NCI-H2029 (cell line): ENCODE measurements at regions not wholly inside any gene's neighbourhood (a gene's known extent, or its start where the extent isn't known, plus 50 kb on each side); places are given as distances from the start of the nearest gene placed in this dataset.

Experiments
- DNase-seq: peaks from one replicate; lab custom pipeline; 2025; lab: John Stamatoyannopoulos, UW

DNA sequence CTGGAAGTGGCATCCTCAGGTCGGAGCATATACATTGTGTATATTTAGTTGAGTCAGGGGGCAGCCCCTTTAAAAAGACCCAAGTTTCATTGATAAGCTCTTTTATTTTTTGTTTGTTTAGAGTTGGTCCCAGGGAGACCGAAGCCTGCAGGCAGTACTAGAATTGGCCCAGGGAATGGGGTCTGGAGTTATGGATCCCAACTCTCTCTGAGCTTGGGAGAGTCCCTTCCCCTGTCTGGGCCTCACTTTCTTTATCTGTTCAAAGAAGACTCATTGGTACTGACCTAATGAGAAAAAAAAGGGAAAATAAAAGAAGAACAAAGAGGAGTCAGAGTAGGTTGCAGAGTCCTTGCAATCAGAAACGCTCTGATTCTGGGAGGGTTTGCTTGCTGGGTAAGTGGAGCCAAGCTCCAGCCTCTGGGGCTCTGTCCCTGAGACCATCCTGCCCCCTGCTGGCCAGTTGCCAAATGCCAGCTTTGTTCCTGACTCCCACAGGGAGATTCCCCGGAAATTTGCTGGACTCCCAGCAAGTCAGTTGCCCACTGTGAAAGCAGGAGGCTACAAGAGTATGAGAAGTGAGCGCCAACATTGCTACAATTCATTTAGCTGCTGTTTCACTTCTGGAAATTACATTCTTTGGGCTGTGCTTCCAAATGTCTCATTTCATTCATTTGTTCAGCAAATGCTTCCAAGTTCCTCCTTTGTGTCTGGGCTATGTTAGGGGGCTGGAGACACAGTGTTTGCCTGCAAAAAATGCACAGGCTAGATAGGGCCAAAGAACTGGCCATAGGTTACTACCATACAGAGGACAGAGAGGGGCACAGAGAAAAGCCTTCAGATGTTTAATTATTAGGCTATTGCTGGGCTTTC is 156.2 kb downstream of the MELK start:
- peak; percentile 74 for DNase-seq

GRCh38 chr9:36729906-36730305 is 157.2 kb downstream of the MELK start:
- DNase-seq: no peak

GRCh38 chr9:36730414-36730813 is 157.7 kb downstream of the MELK start:
- no peak for DNase-seq

- DNase-seq: peak; percentile 85
These were observed 158.6 kb downstream of the MELK start for GRCh38 chr9:36731068-36731956.

DNA sequence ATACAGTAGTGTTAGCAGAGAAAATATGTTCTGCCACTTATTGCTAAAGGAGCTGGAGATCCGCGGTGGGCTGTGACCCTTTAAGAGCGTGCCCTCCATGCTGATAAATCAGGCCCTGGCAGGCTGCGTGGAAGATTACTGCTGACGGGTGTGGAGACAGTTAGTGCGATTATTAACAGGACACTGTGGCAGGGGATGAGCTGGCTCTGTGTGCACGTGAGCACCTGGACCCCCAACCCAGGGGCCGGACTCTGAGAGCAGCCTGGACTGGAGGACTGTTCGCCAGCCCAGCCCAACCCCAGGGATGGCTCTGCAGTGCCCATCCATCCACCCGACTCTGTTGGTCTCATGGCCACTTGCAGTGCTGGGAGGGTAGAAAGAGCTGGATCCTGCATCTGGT is 162.0 kb downstream of the MELK start:
- DNase-seq: no peak

- no peak for DNase-seq
These were observed 164.0 kb downstream of the MELK start for GRCh38 chr9:36736648-36737047.

- DNase-seq: no peak
These were observed 165.8 kb downstream of the MELK start for GRCh38 chr9:36738318-36738976.

DNA sequence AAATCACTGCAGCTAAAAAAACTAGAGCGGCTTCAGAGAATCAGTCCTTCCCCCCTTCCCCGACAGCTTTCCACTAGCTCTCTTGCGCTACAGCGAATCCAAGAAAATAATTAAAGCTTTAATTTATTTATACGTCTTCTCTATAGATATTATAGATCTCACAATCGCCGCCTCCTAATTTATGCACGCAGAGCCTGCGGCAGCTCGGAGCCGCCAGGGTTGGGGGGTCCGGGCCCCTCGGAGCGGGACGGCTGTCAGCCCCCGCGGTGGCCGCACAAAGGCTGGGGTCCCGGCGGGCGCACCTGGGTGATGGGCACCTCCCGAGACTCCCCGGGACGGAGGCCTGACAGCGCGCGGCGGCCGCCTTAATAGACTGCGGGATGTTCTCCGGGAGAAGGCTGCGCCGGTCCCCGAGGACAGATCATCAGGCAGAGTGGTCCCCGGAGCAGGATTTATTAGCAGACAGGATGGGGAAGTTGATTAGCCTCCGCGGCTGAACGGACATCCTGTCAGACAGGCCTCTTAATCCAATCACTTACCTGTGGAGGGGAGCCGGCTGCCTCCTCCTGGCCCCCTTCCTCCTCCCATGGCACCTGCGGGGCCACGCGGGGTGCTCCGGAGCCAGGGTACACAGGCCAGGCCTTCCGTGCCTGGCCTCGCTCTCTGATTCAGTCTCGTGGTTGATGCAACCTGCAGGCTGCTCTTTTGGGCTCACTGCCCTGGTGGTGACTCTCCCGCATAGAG is 166.8 kb downstream of the MELK start:
- DNase-seq: no peak

GRCh38 chr9:36742264-36742663 is 169.6 kb downstream of the MELK start:
- DNase-seq: no peak

- DNase-seq: no peak
These were observed 172.0 kb downstream of the MELK start for GRCh38 chr9:36744678-36745077.

GRCh38 chr9:36745977-36746376 is 173.3 kb downstream of the MELK start:
- DNase-seq: no peak

DNA sequence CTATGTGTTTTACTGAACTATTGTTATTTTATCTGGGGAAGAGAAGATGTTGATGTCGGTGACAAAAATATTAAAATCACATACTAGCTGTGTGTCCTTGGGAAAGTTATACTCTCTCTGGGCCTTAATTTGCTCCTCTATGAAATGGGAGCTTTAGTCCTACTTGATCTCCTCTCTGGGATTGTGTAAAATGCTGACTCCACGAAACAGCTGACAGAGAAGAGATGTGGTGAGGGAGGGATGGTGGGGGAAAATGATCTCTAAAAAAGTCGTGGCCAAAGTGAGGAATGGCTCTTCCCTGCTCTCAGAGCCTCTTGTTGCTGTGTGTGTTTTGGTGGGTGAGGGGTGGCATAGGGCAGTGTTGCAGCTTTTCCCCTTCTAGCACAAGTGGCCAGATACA is 173.7 kb downstream of the MELK start:
- DNase-seq: peak; percentile 38

- DNase-seq: no peak
These were observed 175.7 kb downstream of the MELK start for GRCh38 chr9:36748322-36748899.

DNA sequence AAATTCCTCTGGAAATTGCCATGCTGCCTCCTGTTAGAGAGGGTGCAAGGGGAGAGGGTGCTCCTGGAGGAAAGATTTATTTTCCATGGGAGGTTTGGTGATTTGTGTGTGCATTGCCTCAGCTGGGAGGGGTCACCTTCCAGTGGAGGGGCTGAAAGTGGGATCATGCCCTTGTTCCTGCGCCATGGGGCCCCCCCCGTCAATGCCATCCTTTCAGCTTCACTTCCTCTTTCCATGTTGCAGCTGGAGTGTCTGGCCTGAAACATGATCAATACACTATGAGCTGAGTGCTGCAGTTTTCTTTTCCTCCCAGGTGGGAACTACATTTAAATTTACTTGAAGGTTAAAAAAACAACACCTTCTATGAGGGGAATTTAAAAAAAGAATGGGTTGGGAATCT is 176.8 kb downstream of the MELK start:
- DNase-seq: no peak

GRCh38 chr9:36750630-36751029 is 177.9 kb downstream of the MELK start:
- no peak for DNase-seq

DNA sequence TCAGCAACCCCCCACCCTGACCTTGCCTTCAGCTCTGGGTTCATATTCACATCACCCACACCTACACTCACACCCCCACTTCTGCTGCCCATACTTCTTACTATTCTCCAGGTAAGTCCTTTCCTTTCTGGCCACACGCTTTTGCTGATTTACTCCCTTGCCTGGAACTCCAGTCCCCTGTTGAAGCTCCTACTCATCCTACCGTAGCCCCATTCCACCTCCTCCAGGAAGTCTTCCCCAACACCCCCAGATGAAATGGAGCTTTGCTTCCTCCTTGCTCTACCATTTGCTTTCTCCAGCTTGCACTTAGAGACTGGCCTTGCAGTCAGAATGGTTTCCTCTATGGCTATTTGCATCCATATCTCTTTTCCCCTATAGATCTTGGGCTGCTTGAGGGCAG is 182.3 kb downstream of the MELK start:
- no peak for DNase-seq

DNA sequence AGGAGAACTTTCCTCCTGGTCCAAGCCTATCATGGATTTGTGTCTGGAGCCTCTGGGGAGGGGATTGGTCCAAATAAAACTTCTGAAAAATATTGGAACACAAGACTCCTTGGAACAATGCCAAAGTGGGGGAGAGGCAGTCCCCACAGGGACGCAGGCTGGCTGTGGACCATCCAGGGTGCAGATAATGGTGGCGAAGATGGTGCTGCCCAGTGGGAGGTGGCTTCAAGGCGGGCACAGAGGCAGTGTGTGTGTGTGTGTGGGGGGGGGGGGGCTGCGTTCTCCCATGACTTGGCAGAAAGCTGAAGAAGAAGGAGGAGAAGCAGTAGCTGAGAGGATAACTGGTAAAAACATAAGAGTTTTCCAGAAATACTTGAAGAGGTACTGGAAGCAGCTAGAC is 186.4 kb downstream of the MELK start:
- DNase-seq: no peak

DNA sequence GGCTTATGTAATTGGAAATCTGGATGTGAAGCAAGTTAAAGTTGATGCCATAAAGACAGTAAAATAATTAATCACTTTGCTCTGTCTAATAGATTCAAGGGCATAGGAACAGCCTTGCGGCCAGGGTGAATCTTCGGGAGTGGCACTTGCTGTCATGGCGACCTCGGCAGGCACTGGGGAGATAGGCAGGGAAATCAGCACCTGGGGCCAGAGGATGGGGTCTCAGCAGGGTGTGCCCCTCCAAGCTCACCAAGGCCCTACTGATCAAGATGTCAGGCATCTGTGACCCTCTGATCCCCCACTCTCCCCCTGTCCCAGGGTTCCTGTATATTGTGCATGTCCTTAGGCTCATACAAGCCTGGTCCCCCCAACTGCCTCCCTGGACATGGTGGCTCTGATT is 187.3 kb downstream of the MELK start:
- DNase-seq: no peak

GRCh38 chr9:36760667-36761420 is 188.1 kb downstream of the MELK start:
- DNase-seq: no peak

DNA sequence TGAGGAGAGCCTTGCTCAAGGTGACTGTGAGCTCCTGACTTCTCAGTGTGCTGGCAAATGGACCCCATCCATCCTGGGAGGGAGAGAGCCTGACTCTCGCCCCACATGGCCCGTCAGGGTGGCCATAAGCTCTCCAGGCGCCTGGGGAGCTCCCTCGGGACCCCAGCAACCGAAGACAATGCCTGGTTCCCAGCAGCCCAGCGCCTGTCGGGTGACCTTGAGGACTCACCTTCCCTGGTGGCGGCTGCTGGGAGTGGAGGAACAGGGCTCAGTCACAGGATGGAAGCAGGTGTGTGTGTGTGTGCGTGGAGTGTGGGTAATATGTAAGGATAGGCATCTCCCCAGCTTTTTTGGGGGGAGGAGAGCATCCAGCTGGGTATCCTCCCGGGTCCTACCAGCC is 190.3 kb downstream of the MELK start:
- no peak for DNase-seq

DNA sequence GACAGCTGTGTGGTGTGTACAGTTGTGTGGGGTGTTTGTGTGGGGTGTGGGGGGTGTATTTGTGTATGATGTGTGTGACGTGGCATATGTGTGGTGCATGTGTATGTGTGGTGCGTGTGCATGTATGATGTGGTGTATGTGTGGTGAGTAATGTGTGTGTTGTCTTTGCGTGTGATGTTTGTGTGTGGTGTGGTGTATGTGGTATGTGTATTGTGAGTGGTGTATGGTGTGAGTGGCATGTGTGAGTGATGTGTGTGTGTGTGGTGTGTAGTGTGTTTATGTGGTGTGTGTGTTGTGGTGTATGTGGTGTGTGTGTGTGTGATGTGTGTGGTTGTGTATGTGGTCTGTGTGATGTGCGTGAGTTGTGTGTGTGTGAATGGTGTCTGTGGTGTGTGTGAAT is 191.1 kb downstream of the MELK start:
- no peak for DNase-seq
